PC-3 (cell line): ENCODE measurements at regions not wholly inside any gene's neighbourhood (a gene's known extent, or its start where the extent isn't known, plus 50 kb on each side); places are given as distances from the start of the nearest gene placed in this dataset.

Source experiments
- CTCF ChIP-seq: fragments of 300-600 bp; sonication (generic); conservative IDR thresholded peaks from 2 replicates; pipeline ENCODE4 v1.5.1; 2017; ENCODE audit warnings: antibody characterized with exemption, low read depth, mild to moderate bottlenecking, low read length
- EZH2 ChIP-seq: fragments of 300-600 bp; sonication (generic); IDR thresholded peaks from one replicate; pipeline ENCODE4 v1.6.1; 2017; ENCODE audit warnings: antibody characterized with exemption, mild to moderate bottlenecking, low read length; ENCODE audit not compliant: unreplicated experiment

DNA sequence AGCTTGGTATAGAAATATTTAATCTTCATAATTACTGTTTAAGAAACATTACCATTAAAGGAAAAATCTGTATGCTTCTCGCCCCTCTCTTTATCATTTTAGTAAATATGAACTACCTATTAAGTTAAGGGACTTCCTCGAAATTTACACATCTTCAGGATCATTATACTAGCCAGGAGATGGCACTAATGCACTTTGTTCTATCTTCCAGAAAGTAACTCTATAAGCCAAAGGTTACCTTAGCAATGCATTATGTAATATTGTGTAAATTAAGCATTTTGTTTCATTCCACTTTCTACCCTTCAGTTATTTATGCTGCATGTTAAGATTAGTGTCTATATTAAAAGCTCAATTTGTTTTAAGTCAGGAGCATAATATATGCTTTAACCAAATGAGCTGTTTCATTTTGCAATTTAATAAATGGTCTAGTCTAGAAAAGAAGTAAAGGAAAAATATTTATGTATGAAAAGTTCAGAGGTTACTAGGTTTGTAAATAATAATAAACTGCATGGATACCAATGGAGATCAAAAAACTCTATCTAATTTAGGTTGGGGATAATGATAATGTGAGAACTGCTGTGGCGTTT is 128.5 kb downstream of the ANKRD7 start:
- TF ChIP-seq EZH2 (no peak), CTCF (peak; percentile 55)
